A673 (cell line): ENCODE measurements at regions not wholly inside any gene's neighbourhood (a gene's known extent, or its start where the extent isn't known, plus 50 kb on each side); places are given as distances from the start of the nearest gene placed in this dataset.

Experiments
- BruUV-seq: library from RNA; stranded (reverse); fragments of 400-500 nt; replicated peaks from 2 replicates; lab custom pipeline; 2021; lab: Mats Ljungman, UMichigan
- CTCF ChIA-PET: fragments of 300-600 bp; sonication (Branson Sonifier 250); formaldehyde crosslinking; loops from one replicate; lab custom pipeline; 2022; ENCODE audit warnings: antibody characterized with exemption; lab: Charles Lee
- POLR2A ChIA-PET: fragments of 300-600 bp; sonication (Branson Sonifier 250); formaldehyde crosslinking; loops from one replicate; lab custom pipeline; 2022; ENCODE audit warnings: antibody characterized with exemption; ENCODE audit not compliant: low non-redundant PET; lab: Charles Lee
- DNase-seq: peaks from one replicate; pipeline ENCODE4 v3.0.0-alpha.2; 2015; ENCODE audit warnings: low spot score
- H3K27ac ChIP-seq: fragments of 200-600 bp; sonication (generic); 2 replicates; pipeline ENCODE4 v1.5.1; 2016; ENCODE audit warnings: mixed run types, low read depth, mild to moderate bottlenecking, mixed read lengths, antibody characterized with exemption, low read length; ENCODE audit not compliant: poor library complexity, severe bottlenecking
- H3K27me3 ChIP-seq: fragments of 200-600 bp; sonication (generic); replicated peaks from 2 replicates; pipeline ENCODE4 v1.6.1; 2017; ENCODE audit warnings: mixed run types, low read depth, mild to moderate bottlenecking, mixed read lengths, antibody characterized with exemption, low read length; ENCODE audit not compliant: insufficient read depth, poor library complexity
- H3K36me3 ChIP-seq: fragments of 200-600 bp; sonication (generic); 2 replicates; pipeline ENCODE4 v1.6.1; 2016; ENCODE audit warnings: mixed run types, mild to moderate bottlenecking, mixed read lengths, antibody characterized with exemption, low read length; ENCODE audit not compliant: insufficient read depth, poor library complexity, severe bottlenecking
- H3K4me1 ChIP-seq: fragments of 200-600 bp; sonication (generic); 2 replicates; pipeline ENCODE4 v1.6.1; 2017; ENCODE audit warnings: mixed run types, mild to moderate bottlenecking, mixed read lengths, antibody characterized with exemption, low read length; ENCODE audit not compliant: insufficient read depth, poor library complexity, severe bottlenecking
- H3K4me3 ChIP-seq: fragments of 200-600 bp; sonication (generic); 2 replicates; pipeline ENCODE4 v1.5.1; 2016; ENCODE audit warnings: low read depth, mixed run types, mild to moderate bottlenecking, mixed read lengths, low read length; ENCODE audit not compliant: poor library complexity, severe bottlenecking
- H3K9me3 ChIP-seq: fragments of 200-600 bp; sonication (generic); 2 replicates; pipeline ENCODE4 v1.6.1; 2016; ENCODE audit warnings: mixed run types, low read depth, mild to moderate bottlenecking, mixed read lengths, antibody characterized with exemption, low read length; ENCODE audit not compliant: poor library complexity, severe bottlenecking
- CTCF ChIP-seq: fragments of 300-800, 200-600 bp; sonication (generic); conservative IDR thresholded peaks from 2 replicates; pipeline ENCODE4 v1.5.1; 2017; ENCODE audit warnings: low read depth, mild to moderate bottlenecking, antibody characterized with exemption, low read length, moderate library complexity, mixed read lengths
- EZH2 ChIP-seq: fragments of 200-600 bp; sonication (generic); IDR thresholded peaks from 2 replicates; pipeline ENCODE4 v1.6.1; 2017; ENCODE audit warnings: borderline replicate concordance, low read depth, mild to moderate bottlenecking, mixed read lengths, antibody characterized with exemption, low read length; ENCODE audit not compliant: poor library complexity, severe bottlenecking
- intact Hi-C: fragments of 100-400 bp; cut with micrococcal nuclease; formaldehyde crosslinking; loops from one replicate; pipeline ENCODE4 v1.10.0; 2022; ENCODE audit not compliant: unreplicated experiment

GRCh38 chr12:46952880-46953483 is 126.4 kb upstream of the PCED1B start:
- POLR2A ChIA-PET = interaction anchor here (0.6 kb wide), 1 partner anchor 1258 kb away, joined by 4 read pairs; no protein-coding TSS in a partner anchor
- TF ChIP-seq CTCF (no peak), EZH2 (no peak)
- CTCF ChIA-PET = no interaction called here
- BruUV-seq = no TSS peak
- intact Hi-C loops = no loop called here
- no peaks in the 10 kb centered on the region for H3K27me3 ChIP-seq
- no peaks in the 10 kb centered on the region for H3K36me3 ChIP-seq
- no peak overlapping the region for H3K4me3 ChIP-seq
- H3K27ac ChIP-seq = no peak overlapping the region
- no peaks in the 10 kb centered on the region for H3K9me3 ChIP-seq
- no peak for DNase-seq
- H3K4me1 ChIP-seq = peaks cover 26% of the 10 kb centered on the region

GRCh38 chr12:46956451-46957035 is 122.9 kb upstream of the PCED1B start:
- Histone ChIP-seq H3K36me3 (no peaks in the 10 kb centered on the region), H3K27me3 (no peaks in the 10 kb centered on the region), H3K4me1 (no peaks in the 10 kb centered on the region), H3K9me3 (no peaks in the 10 kb centered on the region), H3K27ac (no peak overlapping the region), H3K4me3 (no peak overlapping the region)
- intact Hi-C loops = no loop called here
- ChIA-PET POLR2A (no interaction called here), CTCF (interaction anchor here (0.6 kb wide), 1 partner anchor 69 kb away, joined by 4 read pairs; no protein-coding TSS in a partner anchor)
- TF ChIP-seq CTCF (no peak), EZH2 (no peak)
- BruUV-seq = no TSS peak
- no peak for DNase-seq

- ChIA-PET CTCF (no interaction called here), POLR2A (interaction anchor here (0.6 kb wide), 1 partner anchor 736 kb away, joined by 5 read pairs; no protein-coding TSS in a partner anchor)
- Histone ChIP-seq H3K9me3 (no peaks in the 10 kb centered on the region), H3K4me1 (no peaks in the 10 kb centered on the region), H3K36me3 (no peaks in the 10 kb centered on the region), H3K4me3 (no peak overlapping the region), H3K27ac (no peak overlapping the region), H3K27me3 (no peaks in the 10 kb centered on the region)
- no peak for DNase-seq
- TF ChIP-seq CTCF (no peak), EZH2 (no peak)
- no TSS peak for BruUV-seq
- intact Hi-C loops = no loop called here
Observed at GRCh38 chr12:46958053-46958452, 121.4 kb upstream of the PCED1B start.
